Stimulated activated CD4-positive, alpha-beta T cell treated with anti-CD3 and anti-CD28 coated beads, Interleukin-1b, Interleukin-23, amount 100 ng/mL, for 48 hours (primary cell): ENCODE measurements at regions not wholly inside any gene's neighbourhood (a gene's known extent, or its start where the extent isn't known, plus 50 kb on each side); places are given as distances from the start of the nearest gene placed in this dataset.
"Not testable (repeated sequence)": the region's sequence is repeated elsewhere in the genome, so short reads cannot be mapped to it uniquely, and the experiment has no call there.

Source experiments
- DNase-seq: peaks from one replicate; pipeline ENCODE4 v3.0.0-alpha.2; 2020

DNA sequence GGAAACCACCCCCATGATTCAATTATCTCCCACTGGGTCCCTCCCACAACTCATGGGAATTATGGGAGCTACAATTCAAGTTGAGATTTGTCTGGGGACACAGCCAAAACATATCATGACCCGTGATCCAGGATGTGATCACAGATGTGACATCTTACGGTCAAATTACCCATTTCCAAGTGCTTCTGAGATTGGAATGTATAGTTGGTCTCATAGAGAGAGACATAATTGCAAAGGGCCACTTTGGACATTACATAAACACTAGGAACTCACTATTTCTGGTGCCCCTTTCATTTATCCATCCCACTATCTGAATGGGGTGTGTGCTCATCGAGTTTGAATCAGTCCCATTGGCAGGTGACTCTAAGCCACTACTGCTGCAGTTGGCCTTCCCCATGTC is 204.5 kb downstream of the PHLDA1 start:
- no peak for DNase-seq

GRCh38 chr12:75825686-75826085 is 205.9 kb downstream of the PHLDA1 start:
- no peak for DNase-seq

DNA sequence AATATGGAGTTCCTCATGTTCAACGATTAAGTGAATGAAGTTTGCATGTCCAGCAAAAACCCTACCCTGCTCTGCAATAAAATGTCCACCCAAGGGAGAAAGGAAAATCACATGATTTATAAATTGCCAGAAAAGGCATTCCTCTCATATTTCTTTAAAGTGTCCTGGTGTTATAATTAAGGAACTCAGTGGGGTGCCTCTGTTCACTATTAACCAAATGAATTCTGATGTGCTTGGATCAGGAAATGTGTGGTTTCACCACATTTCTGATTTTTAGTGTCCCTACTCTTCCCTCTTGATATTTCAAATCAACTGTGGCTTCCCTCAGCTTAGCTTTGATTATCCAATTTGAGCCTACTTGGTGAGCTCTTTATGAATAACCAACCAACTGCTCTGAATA is 208.1 kb downstream of the PHLDA1 start:
- no peak for DNase-seq

GRCh38 chr12:75822416-75822815 is 209.2 kb downstream of the PHLDA1 start:
- no peak for DNase-seq

- no peak for DNase-seq
Observed at GRCh38 chr12:75820848-75821578, 210.6 kb downstream of the PHLDA1 start.

DNA sequence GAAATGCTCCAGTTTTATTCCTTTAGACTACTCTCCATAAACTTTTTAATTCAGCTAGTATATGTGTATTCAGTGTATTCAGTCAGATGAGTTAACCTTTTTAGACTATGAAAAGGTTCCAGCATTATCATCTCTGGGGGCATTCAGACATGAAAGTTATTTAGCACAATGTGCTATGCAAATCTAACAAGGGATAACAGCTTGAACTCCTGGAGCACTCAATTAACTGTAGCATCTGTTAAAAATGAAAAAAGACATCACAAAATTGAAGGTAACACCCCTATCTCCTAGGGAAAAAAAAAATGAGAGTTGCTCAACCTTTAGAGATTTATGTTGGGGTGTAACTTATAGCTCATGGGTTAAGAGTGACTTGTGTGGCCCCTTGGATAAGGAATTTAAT is 211.5 kb downstream of the PHLDA1 start:
- no peak for DNase-seq

GRCh38 chr12:75819512-75819911 is 212.1 kb downstream of the PHLDA1 start:
- DNase-seq: no peak

- no peak for DNase-seq
Observed at GRCh38 chr12:75818863-75819262, 212.7 kb downstream of the PHLDA1 start.

DNA sequence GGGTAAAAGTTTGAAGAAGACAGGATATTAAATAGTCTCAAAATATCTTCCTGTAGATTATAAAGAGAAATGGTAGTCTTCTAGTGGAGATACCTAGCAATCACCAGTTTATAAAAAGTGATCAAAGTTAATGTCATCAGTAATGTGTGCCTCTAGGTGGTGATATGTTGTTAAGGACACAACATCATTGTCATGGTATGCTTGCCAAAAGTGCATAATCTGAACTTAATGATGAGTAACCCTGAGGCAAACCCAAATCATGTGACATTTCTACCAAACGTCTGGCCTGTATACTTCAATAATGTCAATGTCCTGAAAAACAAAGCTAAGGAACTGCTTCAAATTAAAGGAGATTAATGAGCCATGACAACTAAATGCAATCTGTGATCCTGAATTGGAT is 214.7 kb downstream of the PHLDA1 start:
- no peak for DNase-seq

DNA sequence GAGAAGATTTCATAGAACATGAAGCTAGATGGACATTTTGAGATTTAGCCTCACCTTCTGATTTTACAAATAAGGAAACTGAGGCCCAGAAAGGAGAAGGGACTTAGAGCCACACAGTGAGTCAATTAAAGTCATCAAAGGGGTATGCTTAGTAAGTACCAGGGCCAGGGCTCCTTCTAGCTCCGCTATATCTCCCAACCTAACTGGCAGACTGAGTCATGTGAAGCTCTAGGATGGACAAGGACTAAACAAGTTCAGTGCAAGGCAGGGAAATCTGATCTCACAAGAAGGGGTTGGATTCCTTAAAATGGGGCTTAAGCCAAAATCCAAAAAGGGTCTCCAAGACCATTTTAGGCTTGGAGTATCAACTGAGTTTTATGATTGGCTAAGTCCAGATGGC is 215.8 kb downstream of the PHLDA1 start:
- no peak for DNase-seq

DNA sequence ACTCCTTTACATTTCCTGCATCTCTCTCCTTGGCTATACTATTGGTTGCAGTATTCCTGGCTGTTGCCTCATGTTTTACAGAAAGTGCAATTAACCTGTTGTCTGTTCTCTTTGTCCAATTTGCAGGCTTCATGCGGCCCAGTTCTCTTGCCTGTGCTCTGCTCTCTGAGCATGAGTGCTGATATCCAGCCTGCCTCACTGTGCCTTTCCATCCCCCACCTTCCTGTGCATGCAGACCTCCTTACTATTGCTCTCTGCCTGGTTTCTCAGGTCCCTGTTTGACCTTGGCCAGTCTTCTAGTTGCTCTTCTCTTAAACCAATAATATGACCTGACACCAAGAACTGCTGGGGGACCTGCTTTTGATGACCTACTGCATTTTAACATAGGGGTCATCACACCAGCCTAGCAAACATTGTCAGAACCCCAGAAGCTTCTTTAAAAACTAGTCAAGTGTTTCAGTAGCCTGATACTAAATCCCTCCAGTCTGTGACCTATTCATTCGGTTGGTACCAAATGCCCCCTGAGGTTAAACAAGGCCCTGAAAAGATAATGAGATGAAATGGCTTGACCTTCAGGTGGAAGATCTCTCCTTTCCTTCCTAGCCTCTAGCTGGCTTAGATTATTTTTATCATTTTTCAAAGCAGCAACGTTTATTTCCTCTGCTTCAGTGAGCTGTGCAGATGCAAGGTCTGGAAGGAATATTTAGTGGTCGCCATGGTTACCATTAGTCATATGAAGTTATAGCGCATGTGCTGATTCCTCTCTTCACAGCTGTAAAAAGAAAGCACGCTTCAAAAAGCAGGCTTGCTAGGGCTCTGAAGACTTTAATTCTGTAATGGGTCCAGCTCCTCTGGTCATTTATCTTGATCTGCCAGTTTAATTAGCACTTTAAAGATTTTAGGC is 216.5 kb downstream of the PHLDA1 start:
- no peak for DNase-seq

- DNase-seq: no peak
Observed at GRCh38 chr12:75813072-75813471, 218.5 kb downstream of the PHLDA1 start.

DNA sequence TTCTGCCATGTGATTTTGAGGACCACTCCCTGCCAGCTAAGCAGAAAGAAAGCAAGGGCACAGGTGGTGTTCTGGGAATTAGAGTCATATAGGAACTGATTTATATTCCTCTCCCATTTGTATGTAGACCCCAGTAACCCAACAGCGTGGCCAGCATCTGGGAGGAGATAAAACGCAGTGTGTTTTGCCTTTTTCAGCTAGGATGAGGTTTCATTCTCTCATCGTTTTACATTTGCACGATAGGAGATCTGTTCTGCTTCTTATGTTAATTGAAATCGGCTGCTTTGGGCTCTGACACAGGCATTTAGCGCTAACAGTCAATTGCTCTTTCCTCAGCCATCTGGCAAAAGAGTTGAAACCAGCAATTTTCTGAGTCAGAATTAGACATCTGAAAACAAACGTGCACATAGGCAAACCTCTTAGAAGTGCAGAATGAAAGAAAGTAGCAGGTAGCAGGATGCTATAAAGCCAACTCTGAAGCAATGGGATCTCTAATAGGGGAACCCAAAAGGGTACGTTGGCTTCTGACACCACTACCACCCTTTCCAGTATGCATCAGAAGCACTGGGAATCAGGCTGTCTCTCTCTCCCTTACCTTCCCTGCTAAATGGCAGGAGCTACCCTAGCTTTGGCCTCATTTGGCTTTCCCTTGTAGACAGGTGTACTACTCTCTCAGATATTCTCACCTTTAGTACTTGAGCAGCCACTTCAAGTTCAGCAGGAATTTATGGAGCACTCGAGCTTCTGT is 219.1 kb downstream of the PHLDA1 start:
- no peak for DNase-seq

GRCh38 chr12:75809746-75810145 is 221.8 kb downstream of the PHLDA1 start:
- DNase-seq: no peak

- no peak for DNase-seq
Observed at GRCh38 chr12:75807494-75807893, 224.1 kb downstream of the PHLDA1 start.

- no peak for DNase-seq
Observed at GRCh38 chr12:75805905-75806304, 225.7 kb downstream of the PHLDA1 start.

GRCh38 chr12:75805320-75805719 is 226.3 kb downstream of the PHLDA1 start:
- no peak for DNase-seq

- DNase-seq: no peak
Observed at GRCh38 chr12:75798136-75798926, 233.2 kb downstream of the PHLDA1 start.

DNA sequence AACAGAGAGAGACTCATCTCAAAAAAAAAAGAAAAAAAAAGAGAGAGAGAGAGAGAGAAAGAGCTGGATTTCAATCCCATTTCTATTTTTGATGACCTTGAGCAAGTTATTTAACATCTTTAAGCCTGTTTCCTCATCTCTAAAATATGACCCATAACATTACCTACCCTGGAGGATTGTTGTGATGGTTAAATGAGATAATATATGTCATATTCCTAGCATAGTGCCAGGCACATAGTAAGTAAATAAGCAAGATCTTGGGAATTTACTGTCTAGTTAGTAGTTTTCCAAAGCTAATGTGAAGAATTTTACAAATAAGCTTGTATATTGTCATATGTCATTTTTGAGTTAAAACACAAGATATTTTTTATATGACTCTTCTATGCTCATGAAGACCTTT is 236.5 kb downstream of the PHLDA1 start:
- no peak for DNase-seq

- DNase-seq: no peak
Observed at GRCh38 chr12:75792687-75793086, 238.9 kb downstream of the PHLDA1 start.

DNA sequence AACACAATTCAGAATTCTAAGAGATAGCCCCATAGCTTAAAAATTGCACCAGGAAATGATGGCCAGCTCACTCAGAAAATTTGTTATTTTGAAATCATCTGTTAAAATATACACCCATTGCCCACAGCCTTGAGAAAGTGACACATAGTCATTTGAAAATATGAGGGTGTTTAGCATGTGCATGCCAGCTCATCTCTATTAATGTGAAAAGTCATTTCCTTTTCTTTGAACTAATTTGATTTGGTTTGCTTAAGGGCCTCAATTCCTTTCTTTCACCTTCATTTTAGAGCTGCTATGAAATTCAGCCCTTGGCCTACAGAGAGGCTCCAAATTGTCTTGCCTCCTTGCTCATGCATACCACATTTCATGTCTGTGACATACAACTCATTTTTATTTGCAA is 241.4 kb downstream of the PHLDA1 start:
- no peak for DNase-seq

GRCh38 chr12:75787146-75787545 is 244.4 kb downstream of the PHLDA1 start:
- not testable (repeated sequence) for DNase-seq

GRCh38 chr12:75786070-75786469 is 245.5 kb downstream of the PHLDA1 start:
- DNase-seq: no peak
